GM12878 (cell line): ENCODE measurements at regions not wholly inside any gene's neighbourhood (a gene's known extent, or its start where the extent isn't known, plus 50 kb on each side); places are given as distances from the start of the nearest gene placed in this dataset.

Experiments used
- ATAC-seq: fragments of 200-7000 bp; cut with Tn5 transposase; 3 replicates; pipeline ENCODE4 v1.9.1; 2020; ENCODE audit warnings: mild to moderate bottlenecking, moderate library complexity
- BruUV-seq: library from RNA; stranded (reverse); fragments of 400-500 nt; replicated peaks from 2 replicates; lab custom pipeline; 2021; lab: Mats Ljungman, UMichigan
- CTCF ChIA-PET: fragments of 300-600 bp; sonication (Branson Sonifier 250); formaldehyde crosslinking; extraction: SDS; loops from one replicate; lab custom pipeline; 2021; ENCODE audit warnings: inconsistent platforms; lab: Yijun Ruan, JAX
- POLR2A ChIA-PET: fragments of 350-600 bp; formaldehyde crosslinking; extraction: SDS; loops from one replicate; lab custom pipeline; 2021; ENCODE audit warnings: inconsistent platforms; lab: Charles Lee
- RAD21 ChIA-PET: fragments of 300-600 bp; sonication (Branson Sonifier 250); formaldehyde crosslinking; loops from one replicate; lab custom pipeline; 2023; ENCODE audit warnings: antibody characterized with exemption; ENCODE audit not compliant: unreplicated experiment; lab: Charles Lee
- SMC1A ChIA-PET: fragments of 300-600 bp; sonication (Branson Sonifier 250); formaldehyde crosslinking; loops from one replicate; lab custom pipeline; 2023; ENCODE audit not compliant: unreplicated experiment, uncharacterized antibody; lab: Charles Lee
- DNase-seq: peaks from one replicate; pipeline ENCODE4 v3.0.0-alpha.2; 2011; ENCODE audit warnings: low read depth, low spot score
- FAIRE-seq: peaks from 3 replicates; lab custom pipeline; 2011; peaks lifted over from hg19 to GRCh38; lab: Jason Lieb, UNC
- H2AFZ ChIP-seq: 2 replicates; pipeline ENCODE4 v1.6.0; 2011; ENCODE audit warnings: low read depth, low read length, control low read depth; ENCODE audit not compliant: control insufficient read depth
- H3K27ac ChIP-seq: 2 replicates; pipeline ENCODE4 v1.5.1; 2011; ENCODE audit warnings: control low read depth; ENCODE audit not compliant: control insufficient read depth, insufficient read depth
- H3K27me3 ChIP-seq, 2 experiments: replicated peaks in 1 of 2; 2 replicates each; pipeline versions ENCODE4 v1.6.0 to v1.6.1; 2011; ENCODE audit warnings: low read length in 1 of 2; ENCODE audit not compliant: control insufficient read depth in 2 of 2, insufficient read depth in 2 of 2
- H3K36me3 ChIP-seq, 2 experiments: 2 replicates each; pipeline ENCODE4 v1.5.1; 2011; ENCODE audit warnings: low read length in 1 of 2; ENCODE audit not compliant: control insufficient read depth in 2 of 2, insufficient read depth in 2 of 2
- H3K4me1 ChIP-seq: 2 replicates; pipeline ENCODE4 v1.6.1; 2011; ENCODE audit warnings: mild to moderate bottlenecking, low read length, moderate library complexity, mixed read lengths; ENCODE audit not compliant: control insufficient read depth, insufficient read depth
- H3K4me2 ChIP-seq: 2 replicates; pipeline ENCODE4 v1.6.0; 2011; ENCODE audit warnings: control low read depth; ENCODE audit not compliant: control insufficient read depth, insufficient read depth
- H3K4me3 ChIP-seq: fragments of 200-600 bp; sonication (generic); 2 replicates; pipeline ENCODE4 v1.5.1; 2016
- H3K79me2 ChIP-seq: 2 replicates; pipeline ENCODE4 v1.6.0; 2011; ENCODE audit warnings: low read length; ENCODE audit not compliant: control insufficient read depth, insufficient read depth
- H3K9ac ChIP-seq: 2 replicates; pipeline ENCODE4 v1.8.0; 2011; ENCODE audit warnings: low read length, control low read depth, mixed read lengths; ENCODE audit not compliant: control insufficient read depth, insufficient read depth
- H3K9me3 ChIP-seq: replicated peaks from 3 replicates; pipeline ENCODE4 v1.5.1; 2011; ENCODE audit warnings: mild to moderate bottlenecking, low read length; ENCODE audit not compliant: control insufficient read depth, insufficient read depth
- H4K20me1 ChIP-seq: 2 replicates; pipeline ENCODE4 v1.6.0; 2011; ENCODE audit not compliant: control insufficient read depth, insufficient read depth
- JUNB ChIP-seq: IDR thresholded peaks from 2 replicates; pipeline ENCODE4 v1.6.1; 2016; ENCODE audit warnings: antibody characterized with exemption, mild to moderate bottlenecking
- MTA2 ChIP-seq: fragments of 450-650 bp; IDR thresholded peaks from 2 replicates; pipeline ENCODE4 v1.6.1; 2016; ENCODE audit warnings: low read depth, mild to moderate bottlenecking, moderate library complexity
- PRDM15 ChIP-seq: fragments of 450-650 bp; formaldehyde crosslinking; IDR thresholded peaks from 2 replicates; pipeline ENCODE4 v1.4.0; 2020; ENCODE audit warnings: mild to moderate bottlenecking, moderate library complexity
- STAT3 ChIP-seq: IDR thresholded peaks from 2 replicates; pipeline ENCODE4 v1.6.1; 2011; ENCODE audit warnings: low read depth, low read length, improper control_type of control experiment
- TBL1XR1 ChIP-seq: IDR thresholded peaks from 2 replicates; pipeline ENCODE4 v1.6.1; 2012; ENCODE audit warnings: low read depth, low read length, improper control_type of control experiment
- ZBED1 ChIP-seq: IDR thresholded peaks from 2 replicates; pipeline ENCODE4 v1.6.1; 2016; ENCODE audit warnings: borderline replicate concordance
- ZZZ3 ChIP-seq: IDR thresholded peaks from 2 replicates; pipeline ENCODE4 v1.6.1; 2011; ENCODE audit warnings: low read depth; ENCODE audit not compliant: control insufficient read depth, insufficient read length
- in situ Hi-C: fragments of 300-500 bp; cut with MboI; formaldehyde crosslinking; loops from 9 replicates; pipeline ENCODE4 v1.14.3; 2018; ENCODE audit warnings: mixed read lengths
- intact Hi-C: fragments of 100-400 bp; cut with micrococcal nuclease; formaldehyde crosslinking; loops from one replicate; pipeline ENCODE4 v1.14.2; 2022; ENCODE audit not compliant: unreplicated experiment

GRCh38 chr12:93288626-93289025 lies 89.1 kb upstream of the NUDT4 start:
- Histone ChIP-seq H3K79me2 (no peaks in the 10 kb centered on the region), H3K27ac (no peak overlapping the region), H3K9ac (no peak overlapping the region), H3K36me3 (no peaks in the 10 kb centered on the region), H3K4me3 (no peak overlapping the region), H3K4me2 (no peak overlapping the region), H3K4me1 (no peaks in the 10 kb centered on the region), H4K20me1 (no peaks in the 10 kb centered on the region), H3K27me3 (no peaks in the 10 kb centered on the region), H3K9me3 (no peaks in the 10 kb centered on the region), H2AFZ (no peak overlapping the region)
- no TSS peak for BruUV-seq
- TF ChIP-seq PRDM15 = no peak
- no peak for TF ChIP-seq TBL1XR1
- no peak for TF ChIP-seq STAT3
- TF ChIP-seq JUNB = no peak
- TF ChIP-seq MTA2 = no peak
- TF ChIP-seq ZBED1 = no peak
- no peak for TF ChIP-seq ZZZ3
- in situ Hi-C loops = no loop called here
- ATAC-seq (no peak), DNase-seq (no peak), FAIRE-seq (no peak)
- SMC1A ChIA-PET = interaction anchor here (0.6 to 1.6 kb wide), 7 partner anchors 9 to 149 kb away, joined by 3 to 6 read pairs (median 4); no protein-coding TSS in a partner anchor
- RAD21 ChIA-PET = interaction anchor here (1.1 to 1.5 kb wide), 4 partner anchors 9 to 94 kb away, joined by 3 to 5 read pairs (median 4); partner anchors contain the start of gene NUDT4
- CTCF ChIA-PET = interaction anchor here (0.6 to 1.8 kb wide), 4 partner anchors 14 to 120 kb away, joined by 3 to 5 read pairs (median 4); no protein-coding TSS in a partner anchor
- POLR2A ChIA-PET = interaction anchor here (0.5 to 0.6 kb wide), 2 partner anchors 21 to 47 kb away, joined by 3 read pairs; no protein-coding TSS in a partner anchor
- intact Hi-C loops = no loop called here
